HG03354 (cell line): ENCODE measurements at regions not wholly inside any gene's neighbourhood (a gene's known extent, or its start where the extent isn't known, plus 50 kb on each side); places are given as distances from the start of the nearest gene placed in this dataset.
"Not testable (repeated sequence)": the region's sequence is repeated elsewhere in the genome, so short reads cannot be mapped to it uniquely, and the experiment has no call there.

Source experiments
- ATAC-seq: cut with Tn5 transposase; IDR thresholded peaks from one replicate; pipeline ENCODE4 v1.9.1; 2021; ENCODE audit warnings: mild to moderate bottlenecking; ENCODE audit not compliant: unreplicated experiment, poor library complexity, severe bottlenecking

- ATAC-seq: not testable (repeated sequence)
Observed at GRCh38 chr16:58983181-58983965, 249.3 kb upstream of the GOT2 start.

DNA sequence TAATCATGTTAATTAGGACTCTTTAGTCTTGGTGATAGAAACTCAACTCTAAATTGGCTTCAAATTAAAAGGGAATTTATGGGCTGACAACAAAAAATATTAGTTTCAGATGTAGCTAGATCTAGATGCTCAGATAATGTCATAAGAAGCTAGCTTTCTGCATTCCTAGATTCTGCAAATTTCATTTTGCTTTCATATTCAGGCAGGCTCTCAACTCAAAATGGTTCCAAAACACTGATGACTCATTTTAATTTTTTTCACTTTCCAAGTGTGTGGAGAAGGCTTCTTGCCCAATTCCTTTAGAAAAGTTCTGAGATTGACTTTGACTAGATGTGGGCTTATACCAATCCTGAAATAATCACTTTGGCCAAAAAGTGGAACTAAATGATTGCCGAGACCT lies 236.7 kb upstream of the GOT2 start:
- ATAC-seq: peak; percentile 79

DNA sequence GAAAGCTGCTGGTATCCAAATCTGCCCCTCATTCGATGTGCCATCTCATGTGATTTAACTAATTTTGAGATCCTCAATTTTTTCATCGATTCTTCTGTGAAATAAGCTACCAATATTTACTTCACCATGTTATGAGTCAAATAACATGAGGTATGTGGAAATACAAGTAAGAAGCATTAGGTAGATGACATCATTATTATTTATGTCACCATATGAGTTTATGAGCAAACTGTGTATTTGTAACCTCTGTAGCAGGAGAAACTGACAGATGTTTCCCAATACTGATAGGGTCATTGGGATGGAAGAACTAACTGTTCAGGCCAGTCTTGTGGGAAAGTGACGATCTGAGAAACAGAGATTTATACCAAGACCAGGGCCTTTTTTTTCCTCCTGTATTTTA lies 229.4 kb upstream of the GOT2 start:
- no peak for ATAC-seq

- no peak for ATAC-seq
Observed at GRCh38 chr16:58962811-58963210, 228.7 kb upstream of the GOT2 start.

GRCh38 chr16:58960484-58960883 lies 226.4 kb upstream of the GOT2 start:
- no peak for ATAC-seq

DNA sequence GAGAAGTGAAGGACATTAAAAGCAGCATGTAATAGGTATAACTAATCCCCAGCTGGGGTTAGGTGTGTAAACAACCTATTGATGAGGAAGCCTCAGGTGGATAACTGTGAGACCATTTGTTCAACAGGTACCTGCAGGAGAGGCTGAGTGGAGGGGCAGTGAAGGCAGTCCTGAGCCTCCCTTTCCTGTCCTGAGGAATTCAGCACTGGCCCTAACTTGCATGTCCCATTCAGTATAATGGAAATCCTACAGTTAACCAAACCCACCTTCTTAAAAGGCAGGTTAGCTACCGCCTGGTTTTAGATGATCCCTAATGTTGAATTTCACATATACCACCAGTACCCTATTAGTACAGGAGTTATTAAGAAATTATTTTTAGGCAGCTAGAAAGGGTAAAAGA lies 225.9 kb upstream of the GOT2 start:
- no peak for ATAC-seq

DNA sequence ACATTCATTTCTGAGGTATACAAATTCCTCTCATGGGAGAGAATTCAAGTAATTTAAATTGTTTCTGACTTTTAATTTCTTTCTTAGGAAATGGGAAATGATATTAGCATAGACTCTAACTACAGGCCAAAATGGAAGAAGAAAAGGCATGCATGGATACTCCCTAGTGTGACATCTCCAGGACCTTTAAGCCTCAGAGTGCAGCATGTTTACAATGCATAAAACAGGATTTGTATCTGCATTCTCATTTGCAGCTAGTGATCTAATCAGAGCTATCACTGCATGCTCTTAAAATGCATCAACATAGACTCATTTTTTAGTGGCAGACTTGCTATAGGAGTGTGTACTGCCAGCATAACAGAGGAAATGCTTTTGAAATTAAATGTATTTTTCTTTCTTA lies 224.6 kb upstream of the GOT2 start:
- no peak for ATAC-seq

DNA sequence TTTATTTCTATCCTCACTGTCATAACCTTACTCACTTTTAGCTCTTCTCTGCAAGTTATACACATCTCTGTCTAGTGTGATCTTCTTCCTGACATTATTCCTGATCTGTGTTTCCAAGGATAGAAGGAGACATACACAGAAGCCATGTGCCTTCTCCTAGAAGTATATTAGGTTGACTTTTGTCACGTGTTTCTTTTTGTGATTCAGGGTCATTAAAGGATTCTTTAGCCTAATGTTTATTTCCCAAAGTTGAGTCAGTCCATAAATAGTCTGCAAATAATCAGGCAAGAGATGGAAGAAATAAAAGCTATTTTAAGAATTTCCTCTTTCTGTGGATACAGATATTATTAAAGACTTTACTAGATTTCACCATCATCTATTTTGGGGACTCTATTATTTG lies 214.1 kb upstream of the GOT2 start:
- no peak for ATAC-seq

- peak; percentile 60 for ATAC-seq
Observed at GRCh38 chr16:58940609-58941008, 206.5 kb upstream of the GOT2 start.

- ATAC-seq: no peak
Observed at GRCh38 chr16:58938811-58939210, 204.7 kb upstream of the GOT2 start.

DNA sequence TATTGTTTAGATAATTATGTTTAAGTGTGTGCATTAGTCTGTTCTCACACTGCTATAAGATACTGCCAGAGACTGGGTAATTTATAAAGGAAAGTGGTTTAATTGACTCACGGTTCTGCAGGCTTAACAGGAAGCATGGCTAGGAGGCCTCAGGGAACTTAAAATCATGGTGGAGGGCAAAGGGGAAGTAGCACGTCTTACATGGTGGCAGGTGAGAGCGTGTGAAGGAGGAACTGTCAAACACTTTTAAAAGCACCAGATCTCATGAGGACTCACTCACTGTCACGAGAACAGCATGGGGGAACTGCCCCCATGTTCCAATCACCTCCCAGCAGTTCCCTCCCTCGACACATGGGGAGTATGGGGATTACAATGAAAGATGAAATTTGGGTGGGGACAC lies 203.5 kb upstream of the GOT2 start:
- no peak for ATAC-seq

- ATAC-seq: no peak
Observed at GRCh38 chr16:58933186-58933585, 199.1 kb upstream of the GOT2 start.

DNA sequence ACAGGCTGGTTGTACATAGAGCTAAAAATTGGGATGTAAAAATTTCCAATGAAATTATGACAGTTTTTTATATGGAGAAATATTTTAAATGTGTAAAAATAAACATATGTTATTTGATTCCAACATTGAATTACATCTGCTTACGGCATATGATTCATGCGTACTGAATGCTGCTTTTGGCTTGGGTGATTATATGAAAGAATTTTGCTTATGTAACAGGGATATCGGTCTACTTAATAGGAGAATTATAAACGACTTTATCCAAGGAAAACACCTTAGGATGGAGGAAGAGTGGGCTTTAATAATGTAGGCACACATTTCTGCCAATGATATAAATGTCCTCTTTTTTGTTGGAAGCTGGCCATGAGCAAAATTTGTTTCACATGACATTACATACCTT lies 197.3 kb upstream of the GOT2 start:
- no peak for ATAC-seq

DNA sequence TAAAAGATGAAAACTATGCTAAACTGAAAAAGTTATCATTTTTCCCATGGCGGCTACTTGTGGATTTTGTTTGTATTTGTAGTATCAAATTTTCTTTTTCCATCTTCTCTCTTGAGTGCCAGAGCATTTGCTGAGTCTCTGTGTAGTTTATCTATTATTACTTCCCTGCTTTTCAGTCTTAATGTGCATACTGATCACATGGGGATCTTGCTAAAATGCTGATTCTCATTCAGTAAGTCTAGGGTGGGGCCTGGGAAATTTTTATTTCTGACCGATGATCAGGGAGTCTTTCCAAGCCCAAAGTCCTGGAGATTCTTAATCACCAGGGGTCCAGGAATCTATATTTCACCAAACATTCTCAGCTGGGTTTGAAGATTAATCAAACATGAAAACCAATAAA lies 189.0 kb upstream of the GOT2 start:
- no peak for ATAC-seq

- no peak for ATAC-seq
Observed at GRCh38 chr16:58913456-58913855, 179.3 kb upstream of the GOT2 start.

- ATAC-seq: no peak
Observed at GRCh38 chr16:58912571-58912970, 178.5 kb upstream of the GOT2 start.

DNA sequence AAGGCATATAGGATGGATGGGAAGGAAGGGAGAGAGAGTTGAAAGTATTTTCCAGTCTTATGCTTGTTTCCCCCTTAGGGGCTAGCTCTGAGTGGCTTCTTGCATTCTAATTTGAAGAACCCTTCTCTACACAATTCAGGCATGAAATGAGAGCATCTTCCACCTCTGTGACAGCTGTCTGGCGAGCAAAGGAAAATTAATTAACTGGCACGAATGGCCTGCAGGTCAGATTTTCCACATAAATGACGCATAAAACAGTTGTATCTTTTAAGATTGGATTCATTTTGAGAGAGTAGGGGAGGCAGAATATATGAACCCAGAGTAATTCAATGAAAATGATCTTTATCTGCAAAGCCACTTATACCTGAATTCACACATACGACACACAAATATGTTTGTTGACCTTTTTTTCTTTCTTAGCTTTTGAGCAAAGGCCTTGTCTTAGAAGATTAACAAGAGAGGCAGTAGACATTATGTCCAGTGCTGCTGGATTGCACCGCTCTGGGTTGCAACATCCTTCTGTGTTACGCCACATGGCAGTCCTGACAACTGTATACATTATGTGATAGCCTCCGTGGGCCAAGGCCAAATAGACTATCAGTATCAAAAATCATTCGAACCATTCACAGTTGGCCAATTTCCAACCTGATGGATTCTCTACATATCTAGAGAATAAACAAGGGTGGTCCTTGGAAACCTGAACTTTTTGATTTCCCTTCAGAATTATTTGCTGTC lies 173.0 kb upstream of the GOT2 start:
- no peak for ATAC-seq

DNA sequence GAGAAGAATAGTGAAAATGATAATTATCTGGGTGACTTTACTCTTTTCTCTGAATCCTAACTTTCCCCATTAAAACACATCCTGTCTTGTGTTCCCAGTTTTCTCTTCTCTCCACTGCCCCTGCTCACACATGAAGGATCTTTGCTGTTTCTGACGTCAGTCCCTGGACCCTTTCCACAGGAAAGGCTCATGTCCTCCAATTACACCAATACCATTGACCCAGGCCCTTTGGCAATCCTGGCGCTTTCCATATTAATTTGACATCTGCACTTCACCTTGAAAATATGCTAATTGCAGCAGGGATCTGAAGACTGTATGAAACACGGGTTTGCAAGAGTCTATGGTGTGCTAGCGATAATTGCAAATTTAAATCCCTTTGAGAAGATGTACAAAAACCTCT lies 170.2 kb upstream of the GOT2 start:
- ATAC-seq: no peak

DNA sequence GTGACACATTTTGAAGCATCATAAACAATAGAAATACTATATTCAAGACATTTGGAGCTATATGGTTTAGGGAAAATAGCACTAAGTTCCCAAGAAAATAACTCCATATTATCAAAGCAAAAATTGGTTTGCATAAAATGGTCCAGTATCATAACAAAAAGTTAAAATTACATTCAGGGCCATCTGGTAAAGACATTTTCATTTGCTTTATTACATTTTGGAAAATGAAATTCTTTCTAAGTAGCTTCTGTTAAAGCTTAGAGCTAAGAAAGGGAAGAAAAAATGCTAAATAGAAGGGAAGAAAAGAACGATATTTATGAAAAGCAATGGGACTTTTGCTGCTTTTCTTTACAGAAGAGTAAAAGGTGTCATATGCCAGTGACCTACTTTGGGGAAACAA lies 155.4 kb upstream of the GOT2 start:
- ATAC-seq: no peak

- ATAC-seq: peak; percentile 63
Observed at GRCh38 chr16:58885528-58886170, 151.5 kb upstream of the GOT2 start.

DNA sequence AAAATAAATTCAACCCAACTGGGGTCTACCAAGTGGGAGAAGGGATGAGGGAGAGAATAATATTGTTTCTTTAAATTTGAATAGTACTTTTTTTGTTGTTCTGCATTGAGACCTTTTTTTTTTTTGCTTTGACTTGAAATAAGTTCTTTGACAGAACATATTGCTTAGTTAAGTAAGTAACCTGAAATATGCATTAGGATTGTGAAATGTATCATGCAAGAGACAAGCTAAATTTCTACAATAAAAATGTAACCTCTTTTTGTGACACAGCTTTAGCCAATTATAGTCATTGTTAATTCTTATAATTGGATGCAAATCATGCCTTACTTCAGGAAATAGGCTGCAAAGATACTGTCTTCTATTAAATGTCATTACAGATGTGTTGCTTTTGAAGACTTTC lies 150.0 kb upstream of the GOT2 start:
- ATAC-seq: no peak
